Left lung (tissue), 4 donors: ENCODE measurements at regions not wholly inside any gene's neighbourhood (a gene's known extent, or its start where the extent isn't known, plus 50 kb on each side); places are given as distances from the start of the nearest gene placed in this dataset.

ENCODE experiments used
- ATAC-seq: fragments of 200-7000 bp; cut with Tn5 transposase; one replicate; pipeline ENCODE4 v1.9.1; 2020; ENCODE audit warnings: moderate library complexity
- DNase-seq, 4 donors: peaks; one replicate each; pipeline ENCODE4 v3.0.0-alpha.2; 2013 to 2020
- H3K27ac ChIP-seq, 2 donors: fragments of 200-600 bp; sonication (generic) in 1 of 2; one replicate each; pipeline versions ENCODE4 v1.5.0 to v1.8.0; 2020 to 2021
- H3K27me3 ChIP-seq, 2 donors: fragments of 200-600 bp; sonication (generic) in 1 of 2; one replicate each; pipeline versions ENCODE4 v1.5.0 to v1.8.0; 2020 to 2021
- H3K36me3 ChIP-seq, 2 donors: fragments of 200-600 bp; sonication (generic) in 1 of 2; one replicate each; pipeline versions ENCODE4 v1.5.0 to v1.8.0; 2020 to 2021
- H3K4me1 ChIP-seq, 2 donors: fragments of 200-600 bp; one replicate each; pipeline ENCODE4 v1.8.0; 2021
- H3K4me3 ChIP-seq, 2 donors: fragments of 200-600 bp; sonication (generic) in 1 of 2; one replicate each; pipeline versions ENCODE4 v1.5.0 to v1.8.0; 2020 to 2021; ENCODE audit warnings: mild to moderate bottlenecking in 1 of 2
- H3K9me3 ChIP-seq, 2 donors: fragments of 200-600 bp; sonication (generic) in 1 of 2; one replicate each; pipeline versions ENCODE4 v1.5.0 to v1.8.0; 2020 to 2021
- CTCF ChIP-seq, 2 donors: fragments of 200-600 bp; sonication (generic) in 1 of 2; IDR thresholded peaks; one replicate each; pipeline versions ENCODE4 v1.5.0 to v1.8.0; 2021; ENCODE audit warnings: antibody characterized with exemption in 2 of 2
- intact Hi-C, 2 donors: fragments of 100-400 bp; cut with DNase I; formaldehyde crosslinking; loops; one replicate each; pipeline versions ENCODE4 v1.11.2 to v1.14.2; 2022
- donor health status: DM: no; HTN: yes; CAD: no.
- donor health status: DM: no; HTN: no; CAD: no.

GRCh38 chr13:59133903-59134302 is 1029.8 kb downstream of the DIAPH3 start:
- H3K36me3 ChIP-seq = no peaks in the 10 kb centered on the region
- TF ChIP-seq CTCF (IDR thresholded peaks at IDR 0.05) = no peak
- H3K27ac ChIP-seq = no peak overlapping the region
- intact Hi-C loops = no loop called here
- ATAC-seq (no peak), DNase-seq (no peak)
- H3K9me3 ChIP-seq = peaks cover 0 to 3% of the 10 kb centered on the region in 2 donors
- H3K27me3 ChIP-seq = no peaks in the 10 kb centered on the region
- no peak overlapping the region for H3K4me3 ChIP-seq
- H3K4me1 ChIP-seq = no peaks in the 10 kb centered on the region

- intact Hi-C loops = no loop called here
- ATAC-seq = no peak
- no peaks in the 10 kb centered on the region for H3K27me3 ChIP-seq
Measured at GRCh38 chr13:59144700-59145099, 1019.0 kb downstream of the DIAPH3 start.

GRCh38 chr13:59145381-59145780 is 1018.3 kb downstream of the DIAPH3 start:
- Histone ChIP-seq H3K27ac (no peak overlapping the region), H3K9me3 (no peaks in the 10 kb centered on the region), H3K36me3 (no peaks in the 10 kb centered on the region), H3K4me1 (no peaks in the 10 kb centered on the region), H3K27me3 (no peaks in the 10 kb centered on the region), H3K4me3 (no peak overlapping the region)
- DNase-seq (no peak), ATAC-seq (no peak)
- intact Hi-C loops = no loop called here
- no peak for TF ChIP-seq CTCF (IDR thresholded peaks at IDR 0.05)

More at GRCh38 chr13:59144700-59145099, 1019.0 kb downstream of the DIAPH3 start:
- H3K36me3 ChIP-seq = no peaks in the 10 kb centered on the region
- TF ChIP-seq CTCF (IDR thresholded peaks at IDR 0.05) = no peak
- H3K4me1 ChIP-seq = no peaks in the 10 kb centered on the region
- H3K27ac ChIP-seq = no peak overlapping the region
- no peaks in the 10 kb centered on the region for H3K9me3 ChIP-seq
- no peak overlapping the region for H3K4me3 ChIP-seq
- DNase-seq = no peak

- Histone ChIP-seq H3K36me3 (no peaks in the 10 kb centered on the region), H3K9me3 (peaks cover 0 to 5% of the 10 kb centered on the region in 2 donors)
- no peak for ATAC-seq
Measured at GRCh38 chr13:59157181-59157580, 1006.5 kb downstream of the DIAPH3 start.

GRCh38 chr13:59166174-59166573 is 997.6 kb downstream of the DIAPH3 start:
- H3K9me3 ChIP-seq = peaks cover 0 to 19% of the 10 kb centered on the region in 2 donors
- no peaks in the 10 kb centered on the region for H3K36me3 ChIP-seq
- intact Hi-C loops = no loop called here
- no peak for ATAC-seq
- no peak for DNase-seq
- TF ChIP-seq CTCF (IDR thresholded peaks at IDR 0.05) = no peak
- H3K4me1 ChIP-seq = no peaks in the 10 kb centered on the region
- no peaks in the 10 kb centered on the region for H3K27me3 ChIP-seq
- H3K4me3 ChIP-seq = no peak overlapping the region
- no peak overlapping the region for H3K27ac ChIP-seq

More at GRCh38 chr13:59157181-59157580, 1006.5 kb downstream of the DIAPH3 start:
- H3K27ac ChIP-seq = no peak overlapping the region
- no peak for TF ChIP-seq CTCF (IDR thresholded peaks at IDR 0.05)
- H3K4me1 ChIP-seq = no peaks in the 10 kb centered on the region
- no peaks in the 10 kb centered on the region for H3K27me3 ChIP-seq
- no peak overlapping the region for H3K4me3 ChIP-seq
- intact Hi-C loops = no loop called here
- DNase-seq = no peak
